HL-60 (cell line): ENCODE measurements at regions not wholly inside any gene's neighbourhood (a gene's known extent, or its start where the extent isn't known, plus 50 kb on each side); places are given as distances from the start of the nearest gene placed in this dataset.

Experiments
- DNase-seq, 2 experiments: peaks; one replicate each; pipeline ENCODE4 v3.0.0-alpha.2; 2010 to 2020; ENCODE audit warnings: low read depth in 1 of 2, low spot score in 1 of 2
- H3K27ac ChIP-seq: fragments of 250-450 bp; sonication (Bioruptor Pico); replicated peaks from 2 replicates; pipeline ENCODE4 v1.5.1; 2020; ENCODE audit warnings: mild to moderate bottlenecking, moderate library complexity
- H3K27me3 ChIP-seq: fragments of 250-450 bp; sonication (Bioruptor Pico); 2 replicates; pipeline ENCODE4 v1.5.1; 2021; ENCODE audit warnings: mild to moderate bottlenecking, moderate library complexity; ENCODE audit not compliant: insufficient read depth, poor library complexity, severe bottlenecking
- H3K4me3 ChIP-seq: replicated peaks from 2 replicates; pipeline ENCODE4 v1.5.1; 2011; ENCODE audit warnings: mild to moderate bottlenecking, control low read depth, low read length; ENCODE audit not compliant: insufficient read depth
- CTCF ChIP-seq: IDR thresholded peaks from one replicate; pipeline ENCODE4 v1.5.1; 2011; ENCODE audit warnings: low read length, control low read depth, inconsistent platforms; ENCODE audit not compliant: insufficient read depth
- GABPA ChIP-seq: IDR thresholded peaks from 2 replicates; pipeline ENCODE4 v1.6.1; 2012; ENCODE audit warnings: low read depth
- POLR2AphosphoS5 ChIP-seq: IDR thresholded peaks from 2 replicates; pipeline ENCODE4 v1.6.1; 2012; ENCODE audit warnings: low read depth
- REST ChIP-seq: IDR thresholded peaks from 2 replicates; pipeline ENCODE4 v1.6.1; 2012; ENCODE audit warnings: low read depth; ENCODE audit not compliant: insufficient replicate concordance
- SPI1 ChIP-seq: IDR thresholded peaks from 2 replicates; pipeline ENCODE4 v1.6.1; 2012; ENCODE audit warnings: low read depth, mild to moderate bottlenecking, borderline replicate concordance

GRCh38 chr11:116255321-116255953, 517.4 kb downstream of the BUD13 start:
- no peak overlapping the region for H3K4me3 ChIP-seq
- H3K27ac ChIP-seq: no peak overlapping the region
- DNase-seq: no peak
- TF ChIP-seq GABPA (no peak), REST (no peak), CTCF (no peak), SPI1 (no peak), POLR2AphosphoS5 (no peak)
- no peaks in the 10 kb centered on the region for H3K27me3 ChIP-seq

- TF ChIP-seq REST: no peak
- TF ChIP-seq SPI1: no peak
- TF ChIP-seq POLR2AphosphoS5: no peak
- no peak overlapping the region for H3K27ac ChIP-seq
- no peak overlapping the region for H3K4me3 ChIP-seq
- no peaks in the 10 kb centered on the region for H3K27me3 ChIP-seq
- DNase-seq: no peak
These were observed 522.6 kb downstream of the BUD13 start for GRCh38 chr11:116250155-116250554.

GRCh38 chr11:116249561-116249960, 523.2 kb downstream of the BUD13 start:
- TF ChIP-seq SPI1 (no peak), POLR2AphosphoS5 (no peak), GABPA (no peak), REST (no peak), CTCF (no peak)
- no peak overlapping the region for H3K27ac ChIP-seq
- no peaks in the 10 kb centered on the region for H3K27me3 ChIP-seq
- H3K4me3 ChIP-seq: no peak overlapping the region
- no peak for DNase-seq
